Liver (tissue), 8 donors: ENCODE measurements at regions not wholly inside any gene's neighbourhood (a gene's known extent, or its start where the extent isn't known, plus 50 kb on each side); places are given as distances from the start of the nearest gene placed in this dataset.
A peak's percentile ranks its signal among the peaks of the same experiment; 100 is the strongest.

Experiments used
- DNase-seq: peaks from one replicate; pipeline ENCODE4 v3.0.0-alpha.2; 2017; ENCODE audit warnings: low spot score
- H3K27ac ChIP-seq, 2 donors: one replicate each; pipeline ENCODE4 v1.7.0; 2013; ENCODE audit warnings: inconsistent platforms in 2 of 2, low read length in 2 of 2, control low read depth in 1 of 2, low read depth in 1 of 2, mild to moderate bottlenecking in 1 of 2
- H3K27me3 ChIP-seq, 4 donors: one replicate each; pipeline versions ENCODE4 v1.6.1 to v1.7.0; 2013; ENCODE audit warnings: low read length in 3 of 4, inconsistent platforms in 1 of 4, mild to moderate bottlenecking in 1 of 4, moderate library complexity in 1 of 4; ENCODE audit not compliant: control insufficient read depth in 4 of 4, insufficient read depth in 4 of 4
- H3K36me3 ChIP-seq, 4 donors: one replicate each; pipeline versions ENCODE4 v1.6.1 to v1.7.0; 2013; ENCODE audit warnings: low read length in 3 of 4, mild to moderate bottlenecking in 3 of 4, low read depth in 1 of 4, moderate library complexity in 1 of 4; ENCODE audit not compliant: control insufficient read depth in 4 of 4, insufficient read depth in 3 of 4
- H3K4me1 ChIP-seq, 4 donors: one replicate each; pipeline versions ENCODE4 v1.6.1 to v1.7.0; 2013; ENCODE audit warnings: low read length in 3 of 4, mild to moderate bottlenecking in 3 of 4, moderate library complexity in 1 of 4; ENCODE audit not compliant: control insufficient read depth in 4 of 4, insufficient read depth in 4 of 4
- H3K4me3 ChIP-seq, 3 donors: one replicate each; pipeline versions ENCODE4 v1.6.1 to v1.7.0; 2013; ENCODE audit warnings: low read length in 3 of 3, control low read depth in 1 of 3, low read depth in 1 of 3, mild to moderate bottlenecking in 1 of 3
- H3K9ac ChIP-seq, 2 donors: one replicate each; pipeline ENCODE4 v1.7.0; 2013; ENCODE audit warnings: low read length in 2 of 2, mild to moderate bottlenecking in 2 of 2, moderate library complexity in 2 of 2, control low read depth in 1 of 2, low read depth in 1 of 2
- H3K9me3 ChIP-seq, 4 donors: one replicate each; pipeline versions ENCODE4 v1.6.1 to v1.7.0; 2013; ENCODE audit warnings: low read length in 3 of 4; ENCODE audit not compliant: control insufficient read depth in 4 of 4
- CTCF ChIP-seq: fragments of 150-350 bp; IDR thresholded peaks from 2 replicates; pipeline ENCODE4 v1.5.1; 2017; ENCODE audit warnings: improper control_type of control experiment, low read depth, low read length; ENCODE audit not compliant: missing input control
- EGR1 ChIP-seq, 2 donors: IDR thresholded peaks; 2 replicates each; pipeline ENCODE4 v1.6.1; 2016 to 2018; ENCODE audit warnings: antibody characterized with exemption in 2 of 2, low read depth in 2 of 2
- FOXA1 ChIP-seq: IDR thresholded peaks from 2 replicates; pipeline ENCODE4 v1.6.1; 2016; ENCODE audit warnings: antibody characterized with exemption
- GABPA ChIP-seq, 2 donors: IDR thresholded peaks in 1 of 2; conservative IDR thresholded peaks in 1 of 2; 2 replicates each; pipeline ENCODE4 v1.6.1; 2016; ENCODE audit warnings: antibody characterized with exemption in 2 of 2, mild to moderate bottlenecking in 1 of 2, moderate library complexity in 1 of 2
- HNF4G ChIP-seq: IDR thresholded peaks from 2 replicates; pipeline ENCODE4 v1.6.1; 2016; ENCODE audit warnings: antibody characterized with exemption
- JUND ChIP-seq, 2 donors: IDR thresholded peaks; 2 replicates each; pipeline ENCODE4 v1.6.1; 2016; ENCODE audit warnings: antibody characterized with exemption in 2 of 2
- NR2F2 ChIP-seq: IDR thresholded peaks from 2 replicates; pipeline ENCODE4 v1.6.1; 2016; ENCODE audit warnings: antibody characterized with exemption
- RAD21 ChIP-seq, 2 donors: IDR thresholded peaks; 2 replicates each; pipeline ENCODE4 v1.6.1; 2016; ENCODE audit warnings: antibody characterized with exemption in 2 of 2, mild to moderate bottlenecking in 2 of 2
- REST ChIP-seq: IDR thresholded peaks from 2 replicates; pipeline ENCODE4 v1.6.1; 2016; ENCODE audit warnings: antibody characterized with exemption, mild to moderate bottlenecking
- SP1 ChIP-seq: IDR thresholded peaks from 2 replicates; pipeline ENCODE4 v1.6.1; 2018; ENCODE audit warnings: antibody characterized with exemption, mild to moderate bottlenecking
- TAF1 ChIP-seq: conservative IDR thresholded peaks from 2 replicates; pipeline ENCODE4 v1.6.1; 2016; ENCODE audit warnings: antibody characterized with exemption, mild to moderate bottlenecking
- YY1 ChIP-seq: IDR thresholded peaks from 2 replicates; pipeline ENCODE4 v1.6.1; 2016; ENCODE audit warnings: antibody characterized with exemption, mild to moderate bottlenecking
- ZBTB33 ChIP-seq: IDR thresholded peaks from 2 replicates; pipeline ENCODE4 v1.6.1; 2016; ENCODE audit warnings: antibody characterized with exemption
- WGBS: extraction: QIAGEN DNeasy Blood & Tissue Kit; methylation state at CpG from one replicate; pipeline ENCODE4 v1.1.7; 2013; 5-methylcytosine and 5-hydroxymethylcytosine counted together
- TF ChIP-seq, protein P1 (sequence below): IDR thresholded peaks from 2 replicates; pipeline ENCODE4 v1.6.1; 2016; ENCODE audit warnings: antibody characterized with exemption
- donor health status: healthy.
- donor health status: healthy.
- donor health status: healthy.
- donor health status: healthy.
- donor health status: healthy.

DNA sequence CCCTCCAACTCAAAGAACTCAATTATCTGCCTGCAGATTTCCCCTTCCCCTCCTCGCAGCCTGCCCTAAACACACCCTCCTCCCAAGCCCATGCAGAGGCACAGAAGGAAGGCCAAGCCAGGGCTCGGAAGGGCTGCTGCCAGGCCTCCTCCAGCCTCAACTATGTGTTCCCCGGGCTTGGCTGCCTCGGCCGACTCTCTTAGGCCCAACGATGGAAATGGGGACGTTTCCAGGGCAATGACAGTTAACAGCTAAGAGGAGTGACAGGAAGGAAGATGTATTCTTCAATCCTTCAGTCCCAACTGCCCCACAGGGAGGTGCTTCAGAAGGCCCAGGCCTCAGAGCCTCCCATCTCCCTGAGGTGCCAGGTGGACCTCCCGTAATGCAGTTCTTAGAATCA, 104.0 kb upstream of the AKIP1 start:
- H3K4me1 ChIP-seq = peaks cover 0 to 13% (median 10%) of the 10 kb centered on the region in 4 donors
- no peak for TF ChIP-seq HNF4G
- no peak for TF ChIP-seq YY1
- TF ChIP-seq TAF1 = no peak
- no peak for TF ChIP-seq CTCF
- no peak for TF ChIP-seq ZBTB33
- TF ChIP-seq JUND (IDR thresholded peaks at IDR 0.05) = no peak
- TF ChIP-seq, protein P1, sequence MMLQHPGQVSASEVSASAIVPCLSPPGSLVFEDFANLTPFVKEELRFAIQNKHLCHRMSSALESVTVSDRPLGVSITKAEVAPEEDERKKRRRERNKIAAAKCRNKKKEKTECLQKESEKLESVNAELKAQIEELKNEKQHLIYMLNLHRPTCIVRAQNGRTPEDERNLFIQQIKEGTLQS = no peak
- no peak for TF ChIP-seq EGR1 (IDR thresholded peaks at IDR 0.05; ENCODE audit: low read depth in 2 of 2)
- TF ChIP-seq REST = no peak
- TF ChIP-seq RAD21 (IDR thresholded peaks at IDR 0.05) = no peak

DNA sequence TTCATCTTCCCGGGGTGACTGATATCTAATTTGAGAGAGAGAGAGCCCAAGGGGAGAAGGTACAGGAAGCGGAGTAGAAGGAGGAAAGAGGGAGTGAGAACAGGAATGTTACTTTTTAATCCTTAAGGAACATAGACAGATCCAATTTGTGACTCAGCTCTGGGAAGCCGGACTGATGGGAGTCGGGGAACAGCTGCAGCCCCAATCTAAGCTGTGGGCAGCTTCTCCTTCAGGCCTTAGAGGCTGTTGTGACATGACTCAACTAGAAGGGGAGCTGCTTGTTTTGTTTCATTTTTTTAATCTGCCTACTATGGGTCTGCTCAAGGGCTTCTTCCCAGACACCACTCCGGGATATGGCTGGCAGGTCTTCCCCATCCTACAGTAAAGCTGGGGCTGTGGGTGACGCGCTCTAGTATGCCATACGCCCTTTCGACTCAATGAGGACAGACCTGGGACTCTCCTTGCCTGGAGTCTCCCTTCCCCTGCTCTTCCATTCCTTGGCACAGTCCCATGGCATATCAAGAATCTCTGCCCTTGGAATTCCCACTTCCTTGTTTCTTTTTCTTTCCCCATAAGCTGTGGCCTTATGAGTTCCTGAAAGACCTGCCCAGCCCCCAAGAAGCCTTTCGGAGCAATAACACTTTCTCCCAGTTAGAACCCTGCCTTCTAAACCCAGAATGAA, 103.3 kb upstream of the AKIP1 start:
- no peak for DNase-seq
- Histone ChIP-seq H3K36me3 (no peaks in the 10 kb centered on the region), H3K9me3 (no peaks in the 10 kb centered on the region), H3K27ac (peak overlapping the region; percentile 35 to 51), H3K9ac (no peak overlapping the region), H3K27me3 (no peaks in the 10 kb centered on the region), H3K4me1 (peaks cover 2 to 13% (median 10%) of the 10 kb centered on the region in 4 donors), H3K4me3 (no peak overlapping the region)
- WGBS = 76% methylated on average over 10 of the region's 10 CpGs
- TF ChIP-seq TAF1 = no peak
- TF ChIP-seq CTCF = no peak
- TF ChIP-seq GABPA (IDR thresholded peaks at IDR 0.05 in 1 of 2, conservative IDR thresholded peaks at IDR 0.05 in 1 of 2) = no peak
- no peak for TF ChIP-seq YY1
- no peak for TF ChIP-seq NR2F2
- TF ChIP-seq HNF4G = no peak
- TF ChIP-seq SP1 = no peak
- TF ChIP-seq RAD21 (IDR thresholded peaks at IDR 0.05) = no peak
- no peak for TF ChIP-seq FOXA1
- no peak for TF ChIP-seq REST
- TF ChIP-seq JUND (IDR thresholded peaks at IDR 0.05) = no peak
- TF ChIP-seq, protein P1 = no peak
- no peak for TF ChIP-seq EGR1 (IDR thresholded peaks at IDR 0.05; ENCODE audit: low read depth in 2 of 2)

More for the DNA sequence above, 104.0 kb upstream of the AKIP1 start:
- DNase-seq = no peak
- H3K27me3 ChIP-seq = no peaks in the 10 kb centered on the region
- H3K9me3 ChIP-seq = no peaks in the 10 kb centered on the region
- H3K27ac ChIP-seq = peak overlapping the region; percentile 9 to 51
- H3K9ac ChIP-seq = no peak overlapping the region
- whole genome bisulfite sequencing = 79% methylated on average over 8 of the region's 8 CpGs
- H3K4me3 ChIP-seq = no peak overlapping the region
- H3K36me3 ChIP-seq = no peaks in the 10 kb centered on the region
